HCT116 (cell line): ENCODE measurements at regions not wholly inside any gene's neighbourhood (a gene's known extent, or its start where the extent isn't known, plus 50 kb on each side); places are given as distances from the start of the nearest gene placed in this dataset.

ENCODE experiments used
- ATAC-seq: fragments of 200-7000 bp; cut with Tn5 transposase; 2 replicates; pipeline ENCODE4 v1.9.1; 2020; ENCODE audit warnings: mild to moderate bottlenecking, moderate library complexity
- BruUV-seq: library from RNA; stranded (reverse); fragments of 400-500 nt; replicated peaks from 2 replicates; lab custom pipeline; 2021; lab: Mats Ljungman, UMichigan
- CTCF ChIA-PET: fragments of 300-600 bp; sonication (Branson Sonifier 250); formaldehyde crosslinking; loops from one replicate; lab custom pipeline; 2021; ENCODE audit warnings: antibody characterized with exemption; lab: Charles Lee
- POLR2A ChIA-PET: fragments of 300-600, 350-600 bp; sonication (Branson Sonifier 250); formaldehyde crosslinking; loops from one replicate; lab custom pipeline; 2021; ENCODE audit warnings: antibody characterized with exemption; lab: Charles Lee
- RAD21 ChIA-PET, 2 experiments: fragments of 300-600 bp; sonication (Branson Sonifier 250); formaldehyde crosslinking; loops; one replicate each; lab custom pipeline; 2023; ENCODE audit warnings: low total read pairs in 2 of 2; ENCODE audit not compliant: uncharacterized antibody in 2 of 2, unreplicated experiment in 2 of 2, low non-redundant PET in 1 of 2; lab: Charles Lee
- DNase-seq: peaks from one replicate; pipeline ENCODE4 v3.0.0-alpha.2; 2010; ENCODE audit warnings: low read depth, low spot score
- H2AFZ ChIP-seq: fragments of 200-600 bp; shearing (Covaris generic), sonication (generic); 2 replicates; pipeline ENCODE4 v1.6.1; 2017; ENCODE audit warnings: low read depth, mixed run types, mixed read lengths, antibody characterized with exemption, low read length; ENCODE audit not compliant: poor library complexity, severe bottlenecking
- H3K27ac ChIP-seq: 2 replicates; pipeline ENCODE4 v1.5.1; 2012; ENCODE audit warnings: low read depth, low read length
- H3K27me3 ChIP-seq: fragments of 200-600 bp; sonication (generic); 2 replicates; pipeline ENCODE4 v1.6.1; 2016; ENCODE audit warnings: mixed run types, low read length, mixed read lengths; ENCODE audit not compliant: insufficient read depth
- H3K36me3 ChIP-seq, 2 experiments: fragments of 200-500 bp in 1 of 2; fragments of 200-600 bp in 1 of 2; sonication (Bioruptor generic) in 1 of 2; sonication (generic) in 1 of 2; 2 replicates each; pipeline versions ENCODE4 v1.5.1 to v1.6.1; 2014 to 2016; ENCODE audit warnings: low read length in 2 of 2, inconsistent platforms in 1 of 2, mixed read lengths in 1 of 2, mixed run types in 1 of 2; ENCODE audit not compliant: insufficient read depth in 2 of 2, control insufficient read depth in 1 of 2
- H3K4me1 ChIP-seq, 2 experiments: fragments of 200-600 bp in 1 of 2; sonication (generic) in 1 of 2; 2 replicates each; pipeline versions ENCODE4 v1.5.1 to v1.6.1; 2012 to 2017; ENCODE audit warnings: low read length in 2 of 2, inconsistent platforms in 1 of 2, mild to moderate bottlenecking in 1 of 2, mixed read lengths in 1 of 2, mixed run types in 1 of 2, moderate library complexity in 1 of 2; ENCODE audit not compliant: insufficient read depth in 2 of 2, control insufficient read depth in 1 of 2
- H3K4me2 ChIP-seq: fragments of 200-600 bp; sonication (generic); 2 replicates; pipeline ENCODE4 v1.6.1; 2017; ENCODE audit warnings: mixed run types, low read length, mixed read lengths
- H3K4me3 ChIP-seq, 2 experiments: fragments of 200-600 bp in 1 of 2; sonication (generic) in 1 of 2; replicated peaks in 1 of 2; 2 replicates each; pipeline ENCODE4 v1.5.1; 2011 to 2016; ENCODE audit warnings: low read length in 2 of 2, control low read depth in 1 of 2, low read depth in 1 of 2, mild to moderate bottlenecking in 1 of 2, mixed read lengths in 1 of 2, mixed run types in 1 of 2
- H3K79me2 ChIP-seq: fragments of 200-600 bp; sonication (generic); 2 replicates; pipeline ENCODE4 v1.6.1; 2017; ENCODE audit warnings: mild to moderate bottlenecking, mixed run types, low read length, moderate library complexity, mixed read lengths; ENCODE audit not compliant: insufficient read depth
- H3K9ac ChIP-seq: fragments of 200-600 bp; sonication (generic); 2 replicates; pipeline ENCODE4 v1.6.1; 2016; ENCODE audit warnings: low read length, mixed read lengths
- H3K9me2 ChIP-seq: fragments of 200-600 bp; sonication (generic), shearing (Covaris generic); 2 replicates; pipeline ENCODE4 v1.6.1; 2017; ENCODE audit warnings: mixed run types, mild to moderate bottlenecking, moderate library complexity; ENCODE audit not compliant: insufficient read depth
- H3K9me3 ChIP-seq, 2 experiments: fragments of 200-500 bp in 1 of 2; fragments of 200-600 bp in 1 of 2; sonication (Bioruptor generic) in 1 of 2; sonication (generic) in 1 of 2; 2 replicates each; pipeline ENCODE4 v1.6.1; 2014 to 2017; ENCODE audit warnings: low read length in 2 of 2, mixed read lengths in 2 of 2, inconsistent platforms in 1 of 2, low read depth in 1 of 2, mild to moderate bottlenecking in 1 of 2, mixed run types in 1 of 2, moderate library complexity in 1 of 2; ENCODE audit not compliant: control insufficient read depth in 1 of 2, insufficient read depth in 1 of 2
- H4K20me1 ChIP-seq: fragments of 200-600 bp; sonication (generic), shearing (Covaris generic); 2 replicates; pipeline ENCODE4 v1.6.1; 2017; ENCODE audit warnings: mixed run types, mild to moderate bottlenecking, moderate library complexity; ENCODE audit not compliant: insufficient read depth
- CBX3 ChIP-seq: IDR thresholded peaks from 2 replicates; pipeline ENCODE4 v1.6.1; 2012; ENCODE audit warnings: low read depth
- ELF1 ChIP-seq: IDR thresholded peaks from 2 replicates; pipeline ENCODE4 v1.6.1; 2012; ENCODE audit warnings: low read depth, borderline replicate concordance
- EZH2 ChIP-seq: fragments of 200-600 bp; sonication (generic); IDR thresholded peaks from 2 replicates; pipeline ENCODE4 v1.6.1; 2017; ENCODE audit warnings: antibody characterized with exemption, mixed run types
- FOSL1 ChIP-seq: IDR thresholded peaks from 2 replicates; pipeline ENCODE4 v1.6.1; 2012; ENCODE audit warnings: low read depth
- POLR2A ChIP-seq: IDR thresholded peaks from 2 replicates; pipeline ENCODE4 v1.7.0; 2011; ENCODE audit warnings: borderline replicate concordance; ENCODE audit not compliant: insufficient read depth, insufficient read length; ENCODE audit errors: extremely low read depth
- POLR2AphosphoS5 ChIP-seq: IDR thresholded peaks from 2 replicates; pipeline ENCODE4 v1.6.1; 2011; ENCODE audit warnings: mild to moderate bottlenecking, low read depth, low read length, moderate library complexity
- SP1 ChIP-seq: IDR thresholded peaks from 2 replicates; pipeline ENCODE4 v1.6.1; 2012; ENCODE audit warnings: low read depth
- TCF7L2 ChIP-seq: IDR thresholded peaks from 2 replicates; pipeline ENCODE4 v1.7.0; 2011; ENCODE audit warnings: borderline replicate concordance, inconsistent platforms; ENCODE audit not compliant: insufficient read depth, insufficient read length; ENCODE audit errors: extremely low read depth
- ZFX ChIP-seq: fragments of 450-650 bp; IDR thresholded peaks from 2 replicates; pipeline ENCODE4 v1.6.1; 2017
- intact Hi-C: fragments of 100-400 bp; cut with micrococcal nuclease; formaldehyde crosslinking; loops from 2 replicates; pipeline ENCODE4 v1.10.0; 2022
- TF ChIP-seq, protein P1 (sequence below): IDR thresholded peaks from 2 replicates; pipeline ENCODE4 v1.6.1; 2012; ENCODE audit warnings: low read depth
- TF ChIP-seq, protein P2 (sequence below): IDR thresholded peaks from 2 replicates; pipeline ENCODE4 v1.6.1; 2012
- TF ChIP-seq, protein P3 (sequence below): IDR thresholded peaks from 2 replicates; pipeline ENCODE4 v1.6.1; 2011; ENCODE audit warnings: mild to moderate bottlenecking, low read length, moderate library complexity; ENCODE audit not compliant: insufficient replicate concordance; ENCODE audit errors: extremely low read depth

DNA sequence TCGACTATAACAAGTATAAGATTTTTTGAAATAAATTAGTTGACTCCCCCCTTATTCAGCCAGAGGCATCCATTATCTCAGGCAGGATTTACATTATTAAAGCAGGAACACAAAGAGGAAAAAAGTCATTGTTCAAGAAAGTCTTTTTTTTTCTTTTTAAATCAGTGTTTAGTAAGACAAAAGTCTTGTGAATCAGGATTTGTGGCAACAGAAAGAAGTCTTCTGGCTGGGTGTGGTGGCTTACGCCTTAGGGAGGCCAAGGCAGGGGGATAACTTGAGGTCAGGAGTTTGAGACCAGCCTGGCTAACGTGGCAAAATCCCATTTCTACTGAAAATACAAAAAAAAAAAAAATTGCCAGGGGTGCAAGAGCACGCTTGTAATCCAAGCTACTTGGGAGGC lies 505.5 kb downstream of the LMO4 start:
- no peaks in the 10 kb centered on the region for H3K79me2 ChIP-seq
- no TSS peak for BruUV-seq
- ATAC-seq (no peak), DNase-seq (no peak)
- no peak overlapping the region for H3K27ac ChIP-seq
- no peaks in the 10 kb centered on the region for H3K27me3 ChIP-seq
- H2AFZ ChIP-seq, result no peak overlapping the region
- no peaks in the 10 kb centered on the region; a peak in 1 of 4 replicates for H3K4me1 ChIP-seq
- H3K9me2 ChIP-seq, result no peaks in the 10 kb centered on the region
- H4K20me1 ChIP-seq, result no peaks in the 10 kb centered on the region
- H3K4me2 ChIP-seq, result no peak overlapping the region
- ChIA-PET CTCF (no interaction called here), RAD21 (no interaction called here)
- H3K9ac ChIP-seq, result no peak overlapping the region
- no peaks in the 10 kb centered on the region for H3K36me3 ChIP-seq
- TF ChIP-seq, protein P1, sequence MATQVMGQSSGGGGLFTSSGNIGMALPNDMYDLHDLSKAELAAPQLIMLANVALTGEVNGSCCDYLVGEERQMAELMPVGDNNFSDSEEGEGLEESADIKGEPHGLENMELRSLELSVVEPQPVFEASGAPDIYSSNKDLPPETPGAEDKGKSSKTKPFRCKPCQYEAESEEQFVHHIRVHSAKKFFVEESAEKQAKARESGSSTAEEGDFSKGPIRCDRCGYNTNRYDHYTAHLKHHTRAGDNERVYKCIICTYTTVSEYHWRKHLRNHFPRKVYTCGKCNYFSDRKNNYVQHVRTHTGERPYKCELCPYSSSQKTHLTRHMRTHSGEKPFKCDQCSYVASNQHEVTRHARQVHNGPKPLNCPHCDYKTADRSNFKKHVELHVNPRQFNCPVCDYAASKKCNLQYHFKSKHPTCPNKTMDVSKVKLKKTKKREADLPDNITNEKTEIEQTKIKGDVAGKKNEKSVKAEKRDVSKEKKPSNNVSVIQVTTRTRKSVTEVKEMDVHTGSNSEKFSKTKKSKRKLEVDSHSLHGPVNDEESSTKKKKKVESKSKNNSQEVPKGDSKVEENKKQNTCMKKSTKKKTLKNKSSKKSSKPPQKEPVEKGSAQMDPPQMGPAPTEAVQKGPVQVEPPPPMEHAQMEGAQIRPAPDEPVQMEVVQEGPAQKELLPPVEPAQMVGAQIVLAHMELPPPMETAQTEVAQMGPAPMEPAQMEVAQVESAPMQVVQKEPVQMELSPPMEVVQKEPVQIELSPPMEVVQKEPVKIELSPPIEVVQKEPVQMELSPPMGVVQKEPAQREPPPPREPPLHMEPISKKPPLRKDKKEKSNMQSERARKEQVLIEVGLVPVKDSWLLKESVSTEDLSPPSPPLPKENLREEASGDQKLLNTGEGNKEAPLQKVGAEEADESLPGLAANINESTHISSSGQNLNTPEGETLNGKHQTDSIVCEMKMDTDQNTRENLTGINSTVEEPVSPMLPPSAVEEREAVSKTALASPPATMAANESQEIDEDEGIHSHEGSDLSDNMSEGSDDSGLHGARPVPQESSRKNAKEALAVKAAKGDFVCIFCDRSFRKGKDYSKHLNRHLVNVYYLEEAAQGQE, result no peak
- TF ChIP-seq ELF1 (no peak), CBX3 (no peak), FOSL1 (no peak), TCF7L2 (no peak)
- TF ChIP-seq, protein P2, sequence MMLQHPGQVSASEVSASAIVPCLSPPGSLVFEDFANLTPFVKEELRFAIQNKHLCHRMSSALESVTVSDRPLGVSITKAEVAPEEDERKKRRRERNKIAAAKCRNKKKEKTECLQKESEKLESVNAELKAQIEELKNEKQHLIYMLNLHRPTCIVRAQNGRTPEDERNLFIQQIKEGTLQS, result no peak
- TF ChIP-seq, all 23 proteins: peak for 0
- POLR2A ChIA-PET, result no interaction called here
- intact Hi-C loops, result no loop called here
- H3K9me3 ChIP-seq, result no peaks in the 10 kb centered on the region
- no peak overlapping the region for H3K4me3 ChIP-seq

DNA sequence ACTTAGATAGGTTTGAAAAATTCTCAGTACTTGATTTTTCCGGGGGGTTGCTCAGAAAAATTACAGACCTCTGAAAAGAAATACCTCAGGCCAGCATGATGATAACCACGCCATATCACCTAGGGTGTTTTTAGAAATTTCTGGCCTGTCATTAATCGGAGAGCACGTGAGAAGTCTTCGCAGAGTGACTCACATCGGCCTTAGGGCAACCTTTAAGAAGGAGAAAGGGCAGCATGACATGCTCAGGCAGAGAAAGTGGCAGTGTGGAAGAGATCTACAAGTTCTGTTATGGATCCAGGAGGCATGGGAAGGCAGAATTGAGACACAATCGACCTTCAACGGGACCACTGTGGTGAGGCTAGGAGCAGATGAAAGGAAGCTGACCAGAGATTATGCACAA lies 506.3 kb downstream of the LMO4 start:
- no peaks in the 10 kb centered on the region; a peak in 1 of 4 replicates for H3K4me1 ChIP-seq
- H3K9me3 ChIP-seq, result no peaks in the 10 kb centered on the region
- no peaks in the 10 kb centered on the region for H4K20me1 ChIP-seq
- no peaks in the 10 kb centered on the region for H3K79me2 ChIP-seq
- ATAC-seq (no peak), DNase-seq (no peak)
- H3K9me2 ChIP-seq, result no peaks in the 10 kb centered on the region
- H3K36me3 ChIP-seq, result no peaks in the 10 kb centered on the region
- no peak overlapping the region for H2AFZ ChIP-seq
- no peak overlapping the region for H3K4me2 ChIP-seq
- H3K27ac ChIP-seq, result no peak overlapping the region
- TF ChIP-seq ZFX, result no peak
- TF ChIP-seq, protein P3, sequence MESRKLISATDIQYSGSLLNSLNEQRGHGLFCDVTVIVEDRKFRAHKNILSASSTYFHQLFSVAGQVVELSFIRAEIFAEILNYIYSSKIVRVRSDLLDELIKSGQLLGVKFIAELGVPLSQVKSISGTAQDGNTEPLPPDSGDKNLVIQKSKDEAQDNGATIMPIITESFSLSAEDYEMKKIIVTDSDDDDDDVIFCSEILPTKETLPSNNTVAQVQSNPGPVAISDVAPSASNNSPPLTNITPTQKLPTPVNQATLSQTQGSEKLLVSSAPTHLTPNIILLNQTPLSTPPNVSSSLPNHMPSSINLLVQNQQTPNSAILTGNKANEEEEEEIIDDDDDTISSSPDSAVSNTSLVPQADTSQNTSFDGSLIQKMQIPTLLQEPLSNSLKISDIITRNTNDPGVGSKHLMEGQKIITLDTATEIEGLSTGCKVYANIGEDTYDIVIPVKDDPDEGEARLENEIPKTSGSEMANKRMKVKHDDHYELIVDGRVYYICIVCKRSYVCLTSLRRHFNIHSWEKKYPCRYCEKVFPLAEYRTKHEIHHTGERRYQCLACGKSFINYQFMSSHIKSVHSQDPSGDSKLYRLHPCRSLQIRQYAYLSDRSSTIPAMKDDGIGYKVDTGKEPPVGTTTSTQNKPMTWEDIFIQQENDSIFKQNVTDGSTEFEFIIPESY, result no peak
- TF ChIP-seq POLR2A, result no peak
- no peak for TF ChIP-seq POLR2AphosphoS5
- TF ChIP-seq SP1, result no peak
- TF ChIP-seq EZH2, result no peak
- no peak overlapping the region for H3K4me3 ChIP-seq
- H3K9ac ChIP-seq, result no peak overlapping the region
- ChIA-PET POLR2A (no interaction called here), RAD21 (no interaction called here), CTCF (no interaction called here)
- no peaks in the 10 kb centered on the region for H3K27me3 ChIP-seq
- intact Hi-C loops, result no loop called here
- no TSS peak for BruUV-seq
